ENCODE measurements at regions not wholly inside any gene's neighbourhood (a gene's known extent, or its start where the extent isn't known, plus 50 kb on each side); places are given as distances from the start of the nearest gene placed in this dataset.

DNA sequence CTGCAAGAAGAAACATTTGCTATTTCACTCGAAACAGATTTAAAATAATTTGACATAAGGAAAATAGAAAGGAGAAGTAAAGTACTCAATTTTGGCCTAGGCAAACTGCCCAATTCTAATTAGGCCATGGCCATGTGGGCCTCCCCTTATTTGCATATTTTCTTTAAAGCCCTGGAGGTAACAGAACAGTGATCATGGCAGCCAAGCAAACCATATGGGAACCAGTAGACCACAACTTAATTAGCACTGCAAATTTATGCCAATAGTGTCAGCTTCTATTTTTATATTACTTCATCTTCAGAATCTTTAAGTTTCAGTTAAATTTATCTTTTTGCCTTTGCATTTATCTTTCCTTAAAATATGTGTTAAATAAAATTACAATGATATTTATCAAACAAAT is 63.3 kb upstream of the THSD7A start:
- intact Hi-C loops (cut with micrococcal nuclease), result no loop called here

DNA sequence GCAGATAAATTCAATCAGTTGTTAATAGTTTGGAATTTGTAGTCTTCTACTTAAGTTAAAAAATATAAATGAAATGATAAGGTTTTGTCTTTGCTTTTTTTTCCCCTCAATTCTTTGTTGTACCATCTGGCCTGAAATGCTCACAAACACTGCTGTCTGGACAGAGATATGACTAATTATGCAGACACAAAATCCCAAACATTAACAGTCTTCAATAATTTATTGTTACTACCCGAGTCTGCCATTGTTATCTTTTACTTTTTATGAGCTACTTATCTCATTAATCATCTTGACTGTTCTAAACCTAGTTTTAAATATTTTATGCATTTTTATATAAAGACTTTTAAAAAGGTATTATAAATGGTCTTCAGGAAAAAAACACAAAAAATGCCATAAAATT is 64.7 kb upstream of the THSD7A start:
- intact Hi-C loops (cut with micrococcal nuclease), result no loop called here

DNA sequence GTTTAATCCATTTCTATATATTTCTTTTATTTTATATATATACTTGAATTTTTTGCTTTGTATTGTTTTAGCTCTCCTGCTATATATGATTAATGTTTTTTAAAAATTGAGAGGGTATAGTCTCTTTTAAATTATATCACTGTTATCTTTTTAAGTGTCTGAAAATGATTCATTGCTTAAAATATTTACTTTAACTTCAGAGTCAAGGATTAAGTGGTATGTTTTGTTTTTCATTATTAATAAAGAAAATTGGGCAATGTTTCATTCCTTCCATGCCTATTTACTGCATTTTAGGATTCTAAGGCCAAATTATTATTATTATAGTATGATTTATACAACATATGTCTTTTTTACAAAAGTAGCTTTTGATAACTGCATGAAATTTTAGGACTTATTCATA is 67.2 kb upstream of the THSD7A start:
- intact Hi-C loops (cut with micrococcal nuclease), result no loop called here

DNA sequence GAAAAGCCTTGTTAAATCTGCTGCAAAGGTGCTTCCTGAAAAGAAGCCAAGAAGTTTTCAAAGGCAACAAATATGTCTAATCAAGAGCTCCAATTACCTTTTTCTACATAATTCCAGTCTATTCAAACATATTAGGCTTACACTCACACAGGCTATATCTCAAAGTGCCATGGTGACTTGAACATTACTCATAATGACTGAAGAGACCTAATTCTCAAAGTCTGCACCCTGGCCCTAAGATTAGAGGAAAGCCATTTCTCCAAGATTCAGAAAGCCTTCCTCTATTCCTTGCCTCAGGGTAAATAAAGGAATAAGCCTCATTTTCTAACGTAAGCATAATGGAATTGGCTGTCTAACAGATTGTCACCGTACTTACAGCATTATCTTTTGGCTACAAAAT is 78.3 kb upstream of the THSD7A start:
- intact Hi-C loops (cut with micrococcal nuclease), result no loop called here

DNA sequence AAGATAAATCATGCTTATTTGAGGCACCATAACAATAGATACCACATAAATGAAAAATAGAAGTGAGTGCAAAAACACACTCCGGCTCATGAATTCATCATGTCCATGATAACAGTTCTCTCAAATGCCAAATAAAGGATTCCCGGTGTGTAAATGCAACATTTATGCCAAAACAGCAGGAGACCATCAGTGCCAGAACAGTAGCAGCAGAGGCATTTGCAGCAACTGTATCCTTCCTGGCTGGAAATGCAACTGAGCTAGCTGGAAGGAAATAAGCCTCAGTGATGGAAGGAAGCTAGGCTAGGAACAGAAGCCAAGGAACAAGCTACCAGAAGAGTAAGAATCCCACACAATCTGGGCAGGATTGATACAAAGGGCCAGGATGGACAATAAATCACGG is 79.9 kb upstream of the THSD7A start:
- intact Hi-C loops (cut with micrococcal nuclease), result no loop called here

DNA sequence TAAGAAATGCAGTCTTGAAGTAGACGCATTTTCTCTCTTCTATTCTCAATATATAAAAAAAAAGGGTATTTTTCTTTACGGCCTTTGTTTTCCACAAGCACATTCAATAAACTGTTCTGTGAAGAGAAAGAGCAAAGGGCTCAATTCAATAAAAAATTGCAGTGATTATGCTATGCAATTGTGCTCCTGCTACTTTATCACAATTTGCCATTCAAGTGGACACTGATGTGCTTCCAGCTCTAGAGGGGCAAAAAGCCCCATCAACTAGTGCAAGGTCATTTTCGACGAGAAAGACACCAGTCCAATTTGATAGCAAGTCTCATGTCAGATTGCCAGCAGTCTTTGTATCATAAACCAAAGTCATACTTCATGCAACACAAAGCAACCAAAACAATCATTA is 82.6 kb upstream of the THSD7A start:
- intact Hi-C loops (cut with micrococcal nuclease), result no loop called here

DNA sequence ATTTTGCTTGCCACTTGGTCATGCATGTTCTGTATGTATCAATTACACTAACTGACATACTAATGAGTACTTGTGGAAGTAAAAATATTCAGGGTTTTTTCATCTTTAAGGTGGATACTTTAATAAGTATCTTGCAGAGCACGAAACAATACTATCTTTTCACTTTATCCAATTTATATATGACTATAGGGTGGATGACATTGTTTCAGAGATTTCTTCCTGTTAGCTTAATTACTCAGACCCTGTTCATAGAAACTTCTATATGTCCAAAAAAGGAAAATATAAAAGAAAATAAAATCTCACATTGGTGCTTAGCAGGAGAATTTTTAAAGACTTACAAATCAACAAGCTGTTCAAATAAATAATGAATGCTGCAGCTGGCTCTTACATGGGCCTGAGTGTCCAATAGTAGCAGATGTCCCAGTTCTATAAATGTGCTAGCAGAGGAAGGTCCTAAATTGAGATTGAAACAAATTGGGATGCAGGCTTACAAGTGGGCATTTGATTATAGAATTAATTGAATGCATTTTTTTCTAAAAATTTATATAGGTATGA is 91.5 kb upstream of the THSD7A start:
- intact Hi-C loops (cut with micrococcal nuclease), result no loop called here

DNA sequence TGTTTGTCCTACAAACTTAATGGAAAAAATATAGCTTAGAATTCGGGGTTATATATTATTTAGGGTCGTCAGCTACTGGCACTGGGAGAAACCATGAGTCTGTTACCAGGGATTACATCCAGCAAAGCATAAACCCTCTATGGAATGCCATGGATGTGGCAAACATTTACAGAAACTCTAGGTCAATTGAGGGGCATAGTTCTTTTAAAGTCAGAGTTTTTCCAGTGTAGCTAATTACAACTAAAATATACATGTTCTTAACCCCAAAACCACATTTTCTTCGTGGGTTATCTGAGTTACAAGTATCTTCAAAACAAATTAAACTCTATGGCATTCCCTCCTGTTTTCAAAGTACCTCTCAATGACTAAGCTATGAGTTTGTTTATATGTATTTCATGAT is 99.3 kb upstream of the THSD7A start:
- intact Hi-C loops (cut with micrococcal nuclease), result no loop called here

DNA sequence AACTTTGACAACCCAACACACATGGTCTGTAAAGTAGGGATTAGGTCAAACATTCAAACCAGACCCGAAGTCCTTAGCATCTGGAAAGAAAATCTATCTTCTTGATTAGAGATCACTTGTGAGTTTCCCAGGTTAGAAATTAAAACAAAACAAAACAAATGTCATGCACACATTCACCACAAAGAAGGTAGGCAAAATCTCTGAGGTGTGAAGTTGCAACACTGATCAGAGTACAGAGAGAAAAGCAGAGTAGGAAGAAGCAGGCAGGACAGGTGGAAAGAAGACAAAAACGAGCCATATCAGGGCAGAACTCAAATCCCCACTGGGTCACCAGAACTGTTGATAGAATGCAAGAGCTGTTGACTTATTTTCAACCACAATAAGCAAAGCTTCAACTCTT is 102.8 kb upstream of the THSD7A start:
- intact Hi-C loops (cut with micrococcal nuclease), result no loop called here

DNA sequence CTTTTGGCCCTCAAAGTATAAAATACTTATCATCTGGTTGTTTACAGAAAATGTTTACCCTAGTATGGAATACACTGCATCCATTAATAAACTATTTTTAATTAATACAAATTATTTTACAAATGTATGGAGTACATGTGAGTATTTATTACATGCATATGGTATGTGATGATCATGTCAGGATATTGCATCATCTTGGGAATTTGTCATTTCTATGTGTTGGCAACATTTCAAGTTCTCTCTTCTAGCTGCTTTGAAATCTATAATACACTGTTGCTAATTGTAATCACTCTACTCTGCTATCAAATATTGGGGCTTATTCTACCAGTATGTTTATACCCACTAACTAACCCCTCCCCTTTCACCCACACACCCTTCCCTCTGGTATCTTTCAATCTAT is 103.9 kb upstream of the THSD7A start:
- intact Hi-C loops (cut with micrococcal nuclease), result no loop called here

DNA sequence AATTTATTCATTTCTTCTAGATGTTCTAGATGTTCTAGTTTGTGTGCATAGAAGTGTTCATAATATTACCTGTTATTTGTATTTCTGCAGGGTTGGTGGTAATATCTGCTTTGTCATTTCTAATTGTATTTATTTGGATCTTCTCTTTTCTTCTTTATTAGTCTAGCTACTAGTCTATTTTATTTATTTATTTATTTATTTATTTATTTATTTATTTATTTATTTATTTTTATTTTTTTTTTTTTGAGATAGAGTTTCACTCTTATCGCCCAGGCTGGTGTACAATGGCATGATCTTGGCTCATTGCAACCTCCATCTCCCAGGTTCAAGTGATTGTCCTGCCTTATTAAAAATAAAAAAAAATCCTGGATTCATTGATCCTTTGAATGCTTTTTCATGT is 114.8 kb upstream of the THSD7A start:
- intact Hi-C loops (cut with micrococcal nuclease), result no loop called here

DNA sequence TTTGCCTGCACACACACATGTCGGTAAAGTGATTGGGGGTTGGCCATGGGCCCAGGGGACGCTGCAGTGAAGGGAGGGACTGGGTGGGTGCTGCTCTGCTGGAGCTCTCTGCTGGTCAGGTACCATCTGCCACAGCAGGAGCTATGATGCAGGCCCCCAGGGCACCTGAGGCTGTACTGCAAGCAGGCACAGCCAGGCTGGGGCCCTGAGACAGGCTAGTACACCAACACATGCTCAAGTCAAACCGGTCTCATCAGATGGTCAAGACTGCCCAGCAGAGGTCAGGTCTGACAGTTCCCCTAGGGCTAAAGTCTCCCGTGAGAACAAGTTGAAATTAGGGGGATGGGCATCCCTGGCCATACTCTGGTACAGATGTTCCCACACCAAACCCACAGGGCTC is 118.3 kb upstream of the THSD7A start:
- intact Hi-C loops (cut with micrococcal nuclease), result no loop called here

DNA sequence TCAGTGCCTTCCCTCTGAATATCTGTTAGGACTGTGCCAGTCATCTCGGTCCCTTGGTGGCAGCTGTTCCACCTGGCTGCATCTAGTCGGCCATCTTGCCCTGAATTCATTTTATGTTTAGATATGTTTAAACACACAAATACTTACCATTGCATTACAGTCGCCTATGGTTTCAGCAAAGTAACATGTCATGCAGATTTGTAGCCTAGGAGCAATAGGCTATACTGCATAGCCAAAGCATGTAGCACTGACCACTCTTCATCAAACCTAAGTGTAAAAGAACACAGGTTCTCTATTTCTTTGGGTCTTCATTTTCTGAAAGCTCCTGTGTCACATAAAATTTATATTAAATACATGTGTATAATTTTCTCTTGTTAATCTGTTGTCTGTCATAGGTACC is 118.9 kb upstream of the THSD7A start:
- intact Hi-C loops (cut with micrococcal nuclease), result no loop called here

DNA sequence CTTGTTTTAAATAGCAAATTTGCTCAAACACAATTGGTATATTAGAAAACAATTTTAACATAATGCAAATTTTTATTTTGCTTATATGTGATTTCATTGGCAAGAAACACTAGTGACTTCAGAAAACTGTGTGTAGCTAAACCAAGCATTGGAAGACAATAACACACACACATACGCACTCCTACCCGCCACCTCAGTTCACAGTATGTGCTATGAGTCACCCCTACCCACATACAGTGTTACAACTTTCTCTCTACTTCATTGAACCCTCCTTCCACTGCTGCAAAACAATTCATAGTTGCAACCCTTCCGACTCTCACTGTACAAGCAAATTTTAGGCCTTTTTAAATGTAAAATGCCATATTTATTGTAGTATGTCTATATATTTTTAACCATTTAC is 119.9 kb upstream of the THSD7A start:
- intact Hi-C loops (cut with micrococcal nuclease), result no loop called here

DNA sequence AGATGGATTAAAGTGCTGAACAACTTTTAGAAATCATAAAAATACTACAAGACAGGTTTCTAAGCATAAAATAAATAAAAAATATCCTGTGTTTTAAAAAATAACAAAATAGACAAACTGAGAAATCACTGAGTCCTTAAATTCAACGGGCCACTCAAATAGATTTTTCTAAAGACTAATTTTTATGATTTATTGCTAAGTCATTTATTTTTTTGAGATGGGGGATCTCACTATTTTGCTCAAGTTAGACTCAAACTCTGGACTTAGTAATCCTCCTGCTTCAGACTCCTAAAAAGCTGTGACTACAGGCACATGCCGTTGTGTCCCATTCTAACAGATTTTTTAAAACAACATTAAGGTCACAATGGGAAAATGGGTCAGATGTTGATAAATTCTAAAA is 121.0 kb upstream of the THSD7A start:
- intact Hi-C loops (cut with micrococcal nuclease), result no loop called here

DNA sequence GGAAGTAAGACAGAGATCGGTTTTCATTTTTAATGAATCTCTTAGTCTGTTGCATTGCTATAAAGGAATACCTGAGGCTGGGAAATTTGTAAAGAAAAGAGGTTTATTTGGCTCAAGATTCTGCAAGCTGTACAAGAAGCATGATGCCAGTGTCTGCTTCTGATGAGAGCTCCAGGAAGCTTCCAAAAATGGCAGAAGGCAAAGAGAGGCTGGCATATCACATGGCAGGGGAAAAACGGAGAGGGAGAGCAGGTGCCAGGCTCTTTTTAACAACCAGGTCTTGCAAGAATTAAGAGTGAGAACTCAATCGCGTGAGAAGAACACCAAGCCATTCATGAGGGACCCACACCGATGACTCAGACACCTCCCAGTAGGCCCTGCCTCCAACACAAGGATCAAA is 125.0 kb upstream of the THSD7A start:
- intact Hi-C loops (cut with micrococcal nuclease), result no loop called here

DNA sequence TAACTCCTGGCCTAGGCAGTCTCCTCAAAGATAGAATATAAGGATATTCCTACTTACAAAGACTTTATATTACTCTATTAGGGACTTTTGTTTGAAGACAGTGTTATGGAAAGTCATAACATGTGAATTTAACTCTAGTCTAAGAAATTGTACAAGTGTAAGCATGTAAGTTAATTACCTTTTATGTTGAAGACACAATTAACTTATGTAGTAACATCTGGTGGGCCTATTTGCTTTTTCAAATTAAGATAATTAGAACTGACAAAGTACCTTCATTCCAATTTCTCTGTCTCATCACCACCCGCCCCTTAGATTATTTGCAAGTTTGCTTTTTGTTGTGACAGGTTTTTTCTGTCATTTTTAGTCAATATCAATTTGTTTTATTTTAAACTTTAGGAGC is 126.0 kb upstream of the THSD7A start:
- intact Hi-C loops (cut with micrococcal nuclease), result no loop called here

DNA sequence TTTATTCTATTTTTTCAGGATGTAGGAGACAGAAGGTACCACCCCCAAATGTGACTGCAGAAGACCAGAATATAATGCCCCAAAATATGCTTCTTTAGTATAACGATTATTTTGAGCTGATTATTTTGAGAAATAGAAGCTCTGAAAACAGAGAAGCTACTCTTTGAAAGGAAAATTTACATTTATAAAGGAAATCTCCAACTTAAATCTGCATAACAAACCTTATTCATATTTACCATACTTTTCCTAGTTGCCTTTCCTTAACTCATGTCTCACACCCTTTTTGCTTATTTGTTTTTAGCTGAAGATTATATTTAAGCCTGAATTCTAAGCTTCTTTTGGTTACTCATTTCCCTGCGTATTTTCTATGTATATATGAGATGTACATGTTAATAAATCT is 127.1 kb upstream of the THSD7A start:
- intact Hi-C loops (cut with micrococcal nuclease), result no loop called here

DNA sequence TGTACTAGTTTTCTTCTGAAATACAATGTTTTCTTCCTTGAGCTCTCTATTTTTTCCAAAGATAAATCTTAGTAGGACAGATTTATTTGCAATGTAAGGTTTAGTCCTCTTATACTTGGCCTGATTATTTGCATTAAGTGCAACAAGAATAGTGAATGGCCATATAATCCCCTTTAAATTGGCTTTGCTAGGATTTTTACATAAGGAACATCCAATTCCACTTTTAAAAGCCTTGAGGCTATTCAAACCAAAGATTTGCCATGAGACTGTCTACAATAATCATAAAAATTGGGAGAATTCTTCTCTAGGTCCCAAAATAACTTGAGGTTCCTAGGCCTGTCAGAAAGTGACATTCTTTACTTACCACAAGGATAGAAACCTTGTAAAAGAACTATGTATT is 128.6 kb upstream of the THSD7A start:
- intact Hi-C loops (cut with micrococcal nuclease), result no loop called here

DNA sequence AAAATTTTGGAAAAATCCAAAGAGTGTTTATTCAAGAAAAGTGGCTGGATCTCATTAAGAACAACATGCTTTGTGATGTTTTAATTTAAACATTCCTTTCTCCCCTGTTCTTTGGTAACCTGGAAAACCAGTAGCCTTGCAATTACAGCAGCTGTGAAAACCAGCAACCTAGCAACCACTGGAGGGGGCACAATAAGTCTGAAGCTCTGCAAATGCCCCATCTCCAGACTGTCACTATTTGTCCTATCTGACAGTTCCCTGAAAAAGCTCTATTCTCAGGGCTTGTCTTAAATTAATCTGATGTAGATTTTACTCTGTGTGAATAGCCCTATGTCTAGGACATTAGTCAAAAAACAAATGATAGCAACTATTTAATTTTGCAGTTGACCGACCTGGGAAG is 137.6 kb upstream of the THSD7A start:
- intact Hi-C loops (cut with micrococcal nuclease), result no loop called here

DNA sequence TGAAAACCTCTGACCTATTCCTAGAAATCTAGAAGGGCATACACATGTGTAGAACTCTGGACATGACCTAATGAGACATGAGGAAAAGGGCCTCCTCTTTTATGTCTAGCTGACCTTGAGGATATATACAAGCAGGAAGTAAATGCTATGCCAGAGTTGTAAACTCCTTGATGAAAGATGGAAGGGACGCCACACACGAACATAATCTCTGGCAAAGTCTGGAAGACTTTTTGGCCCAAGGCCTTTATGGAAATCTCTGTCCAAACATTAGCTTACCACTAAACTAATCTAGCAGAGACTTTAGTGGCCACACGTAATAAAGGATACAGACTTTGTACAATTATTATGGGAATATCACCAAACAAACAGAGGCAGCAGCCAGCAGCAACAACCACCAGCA is 138.1 kb upstream of the THSD7A start:
- intact Hi-C loops (cut with micrococcal nuclease), result no loop called here

DNA sequence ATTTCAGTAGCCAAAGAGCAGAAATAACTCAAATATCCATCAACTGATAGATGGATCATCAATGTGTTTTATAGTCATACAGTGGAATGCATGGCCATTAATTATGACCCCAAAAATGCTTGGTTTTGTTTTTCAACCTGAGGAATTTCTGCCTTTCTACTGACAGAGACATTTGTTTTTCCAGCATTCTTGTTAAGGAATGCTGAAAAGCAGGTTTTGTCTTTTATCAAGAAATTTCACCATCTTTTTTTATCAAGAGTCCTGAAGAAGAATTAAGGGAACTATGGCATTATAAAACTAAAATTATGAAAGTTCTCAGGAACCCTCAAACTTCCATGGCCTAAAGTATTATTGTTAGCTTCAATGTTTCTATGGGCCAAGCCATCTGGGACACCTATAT is 153.4 kb upstream of the THSD7A start:
- intact Hi-C loops (cut with micrococcal nuclease), result no loop called here

DNA sequence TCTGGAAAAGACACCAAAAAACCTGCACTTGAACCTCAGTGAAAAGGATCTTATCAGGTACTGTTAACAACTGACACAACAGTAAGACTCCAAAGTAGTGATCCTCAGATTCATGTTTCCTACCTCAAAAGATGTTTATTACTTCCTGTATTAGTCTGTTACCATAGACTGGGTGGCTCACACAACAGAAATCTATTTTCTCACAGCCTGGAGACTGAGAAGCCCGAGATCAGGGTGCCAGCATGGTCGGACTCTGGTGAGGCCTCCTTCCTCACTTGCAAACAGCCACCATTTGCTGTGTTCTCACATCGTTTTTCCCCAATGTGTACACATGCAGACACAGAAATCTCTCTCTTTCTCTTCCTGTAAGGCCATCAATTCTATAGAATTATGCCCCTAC is 154.0 kb upstream of the THSD7A start:
- intact Hi-C loops (cut with micrococcal nuclease), result no loop called here

DNA sequence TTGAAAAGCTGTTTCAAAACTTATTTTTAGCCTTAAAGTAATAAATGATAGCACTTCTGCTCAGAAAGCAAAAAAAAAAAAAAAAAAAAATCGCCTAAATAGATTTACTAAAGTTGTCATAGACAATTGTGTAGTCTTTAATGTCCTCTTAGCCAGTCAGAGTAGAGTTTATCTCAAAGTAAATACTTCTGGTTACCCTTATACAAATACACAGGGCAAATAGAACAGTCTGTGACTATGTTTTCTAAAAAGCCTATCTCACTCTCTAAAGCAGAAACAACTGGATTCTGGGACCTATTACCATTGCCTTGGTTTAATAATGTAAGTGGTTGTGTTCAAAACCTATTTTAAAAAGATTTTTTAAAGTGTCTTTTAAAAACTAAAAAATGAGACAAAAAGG is 156.2 kb upstream of the THSD7A start:
- intact Hi-C loops (cut with micrococcal nuclease), result no loop called here
